Superior temporal gyrus (tissue), 1 donor: ENCODE measurements at regions not wholly inside any gene's neighbourhood (a gene's known extent, or its start where the extent isn't known, plus 50 kb on each side); places are given as distances from the start of the nearest gene placed in this dataset.
"Not testable (repeated sequence)": the region's sequence is repeated elsewhere in the genome, so short reads cannot be mapped to it uniquely, and the experiment has no call there.

Experiments used
- DNase-seq: peaks from one replicate; pipeline ENCODE4 v3.0.0-alpha.2; 2016; ENCODE audit errors: extremely low spot score

GRCh38 chr16:16938009-16938408, 532.8 kb downstream of the XYLT1 start:
- no peak for DNase-seq

- DNase-seq, result no peak
These were observed 531.8 kb downstream of the XYLT1 start for GRCh38 chr16:16938980-16939379.

- no peak for DNase-seq
These were observed 530.4 kb downstream of the XYLT1 start for GRCh38 chr16:16940351-16940750.

GRCh38 chr16:16942849-16943248, 527.9 kb downstream of the XYLT1 start:
- not testable (repeated sequence) for DNase-seq

- no peak for DNase-seq
These were observed 525.6 kb downstream of the XYLT1 start for GRCh38 chr16:16945207-16945606.

GRCh38 chr16:16956376-16956775, 514.4 kb downstream of the XYLT1 start:
- DNase-seq, result no peak

- DNase-seq, result no peak
These were observed 510.0 kb downstream of the XYLT1 start for GRCh38 chr16:16960785-16961184.

- no peak for DNase-seq
These were observed 504.3 kb downstream of the XYLT1 start for GRCh38 chr16:16966439-16966838.

- no peak for DNase-seq
These were observed 499.7 kb downstream of the XYLT1 start for GRCh38 chr16:16971042-16971441.

GRCh38 chr16:16972831-16973230, 497.9 kb downstream of the XYLT1 start:
- DNase-seq, result no peak

GRCh38 chr16:16973707-16974591, 496.8 kb downstream of the XYLT1 start:
- DNase-seq, result no peak

GRCh38 chr16:16982614-16983013, 488.1 kb downstream of the XYLT1 start:
- DNase-seq, result no peak

GRCh38 chr16:16983582-16983981, 487.2 kb downstream of the XYLT1 start:
- DNase-seq, result no peak

GRCh38 chr16:16984091-16984490, 486.7 kb downstream of the XYLT1 start:
- not testable (repeated sequence) for DNase-seq

- no peak for DNase-seq
These were observed 485.1 kb downstream of the XYLT1 start for GRCh38 chr16:16985707-16986106.

- DNase-seq, result no peak
These were observed 481.8 kb downstream of the XYLT1 start for GRCh38 chr16:16988963-16989362.

GRCh38 chr16:16989368-16989767, 481.4 kb downstream of the XYLT1 start:
- no peak for DNase-seq

GRCh38 chr16:16991711-16992110, 479.0 kb downstream of the XYLT1 start:
- DNase-seq, result no peak

- DNase-seq, result no peak
These were observed 477.6 kb downstream of the XYLT1 start for GRCh38 chr16:16992975-16993765.

- no peak for DNase-seq
These were observed 475.9 kb downstream of the XYLT1 start for GRCh38 chr16:16994831-16995230.

- DNase-seq, result no peak
These were observed 473.9 kb downstream of the XYLT1 start for GRCh38 chr16:16996827-16997226.

GRCh38 chr16:16997349-16997748, 473.4 kb downstream of the XYLT1 start:
- DNase-seq, result no peak

GRCh38 chr16:17001471-17001870, 469.3 kb downstream of the XYLT1 start:
- no peak for DNase-seq
